HG03045 (cell line): ENCODE measurements at regions not wholly inside any gene's neighbourhood (a gene's known extent, or its start where the extent isn't known, plus 50 kb on each side); places are given as distances from the start of the nearest gene placed in this dataset.
"Not testable (repeated sequence)": the region's sequence is repeated elsewhere in the genome, so short reads cannot be mapped to it uniquely, and the experiment has no call there.

Experiments
- ATAC-seq: cut with Tn5 transposase; IDR thresholded peaks from one replicate; pipeline ENCODE4 v1.9.1; 2021; ENCODE audit warnings: mild to moderate bottlenecking, moderate library complexity; ENCODE audit not compliant: unreplicated experiment

- no peak for ATAC-seq
These were observed 367.6 kb upstream of the CLINT1 start for GRCh38 chr5:158226496-158226895.

DNA sequence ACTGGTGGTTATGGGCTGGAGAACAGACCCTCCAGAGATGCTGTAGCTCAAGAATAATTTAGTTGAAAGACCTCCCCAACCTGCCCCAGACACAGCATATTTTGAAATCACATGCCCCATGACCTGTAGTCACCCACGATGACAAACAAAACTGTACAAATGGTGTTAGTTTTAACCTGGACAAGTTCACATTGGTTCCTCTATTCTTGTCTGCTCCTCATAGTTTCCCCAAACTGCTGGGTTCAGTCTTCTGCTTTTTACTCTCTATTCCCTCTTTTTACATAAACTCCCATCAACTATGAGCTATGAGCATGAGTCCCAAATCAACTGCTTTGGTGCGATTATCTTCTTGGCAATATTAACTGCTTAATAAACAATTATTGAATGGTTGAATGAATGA is 365.3 kb upstream of the CLINT1 start:
- no peak for ATAC-seq

DNA sequence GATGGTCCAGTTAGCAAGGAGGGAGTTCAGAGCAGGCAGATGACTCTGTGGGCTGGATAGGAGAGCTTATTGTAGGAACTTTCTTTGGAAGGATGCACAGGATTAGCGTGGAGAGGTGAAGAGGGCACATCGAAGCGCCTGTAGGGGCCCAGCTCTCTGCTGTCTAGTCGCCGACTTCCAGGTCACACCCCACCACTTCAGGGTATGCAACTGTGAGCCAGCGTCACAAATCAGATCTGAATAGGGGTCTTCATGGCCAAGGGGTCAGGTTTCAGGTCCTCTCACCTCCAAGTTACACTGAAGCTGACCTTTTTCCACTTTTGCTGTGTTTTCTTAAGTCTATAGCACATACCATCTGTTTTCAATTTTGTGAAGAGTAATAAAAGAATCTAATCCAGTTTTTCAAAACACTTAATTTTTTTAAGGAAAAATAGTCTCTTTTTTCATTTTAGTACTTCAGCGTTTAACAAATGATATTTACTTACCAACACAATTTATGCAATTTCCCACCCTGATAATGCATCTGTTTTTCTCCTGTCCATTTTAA is 364.2 kb upstream of the CLINT1 start:
- no peak for ATAC-seq

DNA sequence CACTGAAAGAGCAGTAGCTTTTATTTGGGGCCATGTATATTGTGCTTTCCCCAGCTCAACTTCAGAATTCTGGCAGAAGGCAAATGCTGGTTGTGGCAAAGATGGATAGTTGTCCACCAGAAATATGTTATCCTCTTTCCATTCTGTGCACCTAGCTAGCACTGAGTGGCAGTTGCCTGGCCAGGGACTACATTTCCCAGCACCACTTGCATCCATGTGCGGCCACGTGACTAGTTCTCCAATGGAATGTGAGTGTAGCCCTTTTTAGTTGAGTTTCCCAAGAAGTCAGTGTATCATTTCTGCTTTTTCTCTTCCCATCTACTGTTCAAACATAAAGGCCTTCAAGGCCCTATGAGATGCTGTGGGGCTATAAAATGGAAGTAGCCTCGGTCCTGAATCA is 354.0 kb upstream of the CLINT1 start:
- no peak for ATAC-seq

- no peak for ATAC-seq
These were observed 353.3 kb upstream of the CLINT1 start for GRCh38 chr5:158212237-158212636.

- ATAC-seq, result no peak
These were observed 350.4 kb upstream of the CLINT1 start for GRCh38 chr5:158209219-158209908.

GRCh38 chr5:158207733-158208132 is 348.8 kb upstream of the CLINT1 start:
- no peak for ATAC-seq

DNA sequence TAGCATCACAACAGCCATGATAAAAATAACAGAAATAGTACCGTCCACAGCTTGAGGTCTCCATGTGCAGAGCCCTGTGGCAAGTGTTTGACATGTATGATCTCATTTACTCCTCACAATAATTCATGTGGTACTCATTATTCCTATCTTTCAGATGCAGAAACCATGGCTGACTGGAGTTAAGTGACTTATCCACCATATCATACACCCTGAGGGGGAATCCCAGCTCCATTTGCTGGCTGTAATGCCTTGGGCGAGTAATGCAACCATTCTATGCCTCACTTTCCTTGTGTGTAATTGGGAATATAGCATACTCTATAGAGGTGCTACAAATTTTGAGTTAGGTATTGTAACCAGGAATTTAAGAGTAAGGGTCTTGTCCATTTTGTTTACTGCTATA is 347.0 kb upstream of the CLINT1 start:
- no peak for ATAC-seq

- no peak for ATAC-seq
These were observed 344.3 kb upstream of the CLINT1 start for GRCh38 chr5:158203261-158203660.

GRCh38 chr5:158202801-158203200 is 343.9 kb upstream of the CLINT1 start:
- ATAC-seq, result no peak

GRCh38 chr5:158200619-158201018 is 341.7 kb upstream of the CLINT1 start:
- no peak for ATAC-seq

DNA sequence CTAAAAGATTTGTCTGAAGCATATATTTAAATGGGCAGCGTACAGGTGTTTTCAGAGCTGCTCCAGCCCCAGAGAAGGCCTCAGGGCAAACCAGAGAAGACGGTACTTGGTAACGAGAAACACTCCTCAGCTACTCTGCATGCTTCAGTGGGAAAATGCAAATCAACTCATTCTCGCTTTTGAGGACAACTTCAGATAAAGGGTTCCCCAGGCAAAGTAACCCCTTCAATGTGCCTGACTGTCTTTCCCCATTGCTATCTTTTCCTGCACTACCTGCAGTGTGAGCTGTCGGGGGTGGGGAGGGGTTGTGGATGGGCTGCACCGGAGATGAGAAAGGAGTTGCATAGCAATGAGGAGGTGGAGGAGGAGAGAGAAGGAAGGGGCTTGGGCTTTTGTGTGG is 339.7 kb upstream of the CLINT1 start:
- peak; percentile 89 for ATAC-seq

DNA sequence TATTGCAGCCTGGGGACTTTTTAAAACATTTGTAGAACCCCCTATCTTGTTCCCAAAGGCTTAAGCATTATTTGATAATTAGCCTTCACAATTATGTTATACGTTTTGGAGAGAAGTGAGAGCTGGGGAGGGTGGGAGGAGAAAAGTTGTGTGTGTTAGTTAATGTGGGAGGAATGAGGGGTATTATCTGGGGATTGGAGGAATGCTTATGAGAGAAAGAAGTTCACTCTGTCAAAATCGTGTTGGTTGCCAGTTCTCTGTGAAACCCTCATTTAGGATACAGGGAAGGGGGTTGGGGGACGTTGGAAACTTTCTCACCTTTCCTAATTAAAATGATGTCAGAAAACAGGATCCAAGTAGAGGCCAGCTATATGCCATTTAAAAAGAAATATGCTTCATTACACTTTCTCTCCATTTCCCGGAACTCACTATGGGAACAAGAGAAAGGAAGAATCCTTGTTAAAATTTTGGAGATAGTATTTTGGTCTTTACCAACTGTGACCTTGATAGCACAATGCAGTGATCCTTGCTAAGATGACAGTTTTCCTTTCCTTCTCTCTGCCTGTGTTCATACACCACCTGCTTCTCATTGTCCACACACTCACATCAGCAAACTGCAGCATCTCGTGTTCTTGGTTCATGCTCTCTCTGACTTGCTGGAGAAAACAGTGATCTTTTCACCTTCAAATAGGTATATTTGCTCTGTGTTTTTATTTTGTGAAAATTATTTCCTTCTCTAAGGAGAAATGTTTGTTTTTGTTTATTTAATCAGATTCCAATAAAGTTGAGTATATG is 336.7 kb upstream of the CLINT1 start:
- ATAC-seq, result no peak

GRCh38 chr5:158194561-158194976 is 335.6 kb upstream of the CLINT1 start:
- no peak for ATAC-seq

- not testable (repeated sequence) for ATAC-seq
These were observed 334.4 kb upstream of the CLINT1 start for GRCh38 chr5:158193395-158193794.

GRCh38 chr5:158180407-158180806 is 321.5 kb upstream of the CLINT1 start:
- no peak for ATAC-seq

DNA sequence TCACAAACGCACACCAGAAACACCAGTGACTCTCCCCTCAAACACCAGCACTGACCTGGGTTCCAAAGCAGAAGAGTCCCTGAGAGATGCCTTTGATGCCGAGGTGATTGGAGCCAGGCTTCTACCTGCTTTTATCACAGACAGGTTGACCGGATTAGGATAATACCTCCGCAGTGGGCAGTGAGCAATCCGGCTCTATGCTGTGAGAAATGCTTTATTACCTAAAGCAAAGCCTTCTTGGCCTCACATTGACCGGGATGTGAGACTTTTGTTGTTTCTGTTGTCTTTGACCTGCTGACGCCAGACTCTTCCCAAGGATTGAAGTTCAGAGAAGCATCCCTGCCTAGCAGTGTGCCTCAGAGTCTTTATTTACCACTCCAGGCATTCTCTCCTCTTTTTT is 320.3 kb upstream of the CLINT1 start:
- ATAC-seq, result no peak

DNA sequence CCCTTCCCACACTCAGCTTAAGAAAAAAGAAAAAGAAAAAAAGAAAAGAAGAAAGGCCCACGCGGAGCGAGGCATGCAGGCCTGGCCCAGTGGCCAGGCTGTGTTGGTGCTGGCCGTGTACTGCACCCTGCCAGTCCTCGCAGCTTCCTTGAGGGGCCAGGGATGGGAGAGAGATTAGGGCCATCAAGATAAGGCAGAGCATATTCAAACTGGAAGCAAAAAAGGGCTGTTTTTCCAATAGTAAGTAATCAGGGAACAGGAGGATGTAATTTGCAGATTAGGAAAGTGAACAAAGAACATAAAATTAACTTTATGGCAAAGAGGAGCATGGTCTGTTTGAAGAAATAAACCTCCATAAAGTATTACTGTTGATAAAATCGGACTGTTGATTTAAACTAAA is 319.6 kb upstream of the CLINT1 start:
- ATAC-seq, result no peak

- ATAC-seq, result no peak
These were observed 318.2 kb upstream of the CLINT1 start for GRCh38 chr5:158177146-158177545.

DNA sequence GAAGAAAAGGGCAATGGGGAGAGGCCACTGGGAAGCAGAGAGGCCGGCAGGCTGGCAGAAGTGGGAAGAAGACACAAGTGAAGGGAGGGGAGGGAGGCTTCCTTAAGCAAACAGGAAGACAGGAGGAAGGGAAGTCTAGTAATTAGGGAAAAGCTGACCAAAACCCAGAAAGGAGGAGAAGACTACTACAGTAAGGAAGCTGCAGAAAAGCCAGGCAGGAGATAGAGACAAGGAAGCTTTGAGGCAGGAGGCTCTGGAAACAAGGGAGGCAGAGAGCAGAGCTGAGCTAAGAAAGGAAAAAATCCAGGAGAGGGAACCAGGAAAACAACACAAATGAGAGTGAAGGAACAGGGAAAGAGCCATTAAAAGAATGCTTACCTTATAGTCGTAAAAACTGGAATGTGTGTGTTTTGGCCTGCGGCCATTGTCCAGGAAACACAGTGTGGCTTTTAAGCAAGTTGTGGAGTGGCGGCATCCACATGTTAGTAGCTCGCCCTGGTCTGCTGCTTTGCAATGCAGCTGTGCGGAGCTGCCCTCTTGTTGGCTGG is 317.1 kb upstream of the CLINT1 start:
- no peak for ATAC-seq

- ATAC-seq, result peak; percentile 72
These were observed 316.2 kb upstream of the CLINT1 start for GRCh38 chr5:158174918-158175851.
